NCI-H748 (cell line): ENCODE measurements at regions not wholly inside any gene's neighbourhood (a gene's known extent, or its start where the extent isn't known, plus 50 kb on each side); places are given as distances from the start of the nearest gene placed in this dataset.
"Not testable (repeated sequence)": the region's sequence is repeated elsewhere in the genome, so short reads cannot be mapped to it uniquely, and the experiment has no call there.

Experiments used
- DNase-seq: peaks from one replicate; lab custom pipeline; 2025; ENCODE audit not compliant: unreplicated experiment; lab: John Stamatoyannopoulos, UW

DNA sequence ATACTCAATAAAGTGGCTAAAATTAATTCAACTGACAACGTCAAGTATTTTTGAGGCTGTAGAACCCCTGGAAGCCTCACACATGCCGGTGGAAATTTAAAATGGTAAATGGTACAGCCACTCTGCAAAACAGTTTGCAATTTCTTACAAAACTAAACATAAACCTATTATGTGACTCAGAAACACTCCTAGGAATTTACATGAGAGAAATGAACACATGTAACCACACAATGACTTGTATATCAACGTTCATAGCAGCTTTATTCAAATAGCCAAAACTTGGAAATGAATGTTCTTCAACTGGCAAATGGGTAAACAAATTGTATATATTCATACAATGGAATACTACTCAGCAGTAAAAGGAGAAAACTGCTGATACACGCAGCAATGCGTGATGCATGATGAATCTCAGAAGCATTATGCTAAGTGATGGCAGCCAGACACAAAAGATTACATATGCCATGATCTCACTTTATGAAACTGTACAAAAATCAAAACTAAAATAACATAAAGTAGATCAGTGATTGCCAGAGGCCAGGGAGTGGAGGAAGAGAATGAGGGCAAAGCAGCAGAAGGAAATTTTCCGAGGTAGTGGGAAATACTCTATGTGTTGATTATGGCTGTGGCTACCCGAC, 112.5 kb downstream of the FAM50B start:
- DNase-seq = no peak

- DNase-seq = peak; percentile 78
These were observed 113.4 kb downstream of the FAM50B start for GRCh38 chr6:3962291-3963280.

- DNase-seq = no peak
These were observed 114.3 kb downstream of the FAM50B start for GRCh38 chr6:3963426-3963825.

DNA sequence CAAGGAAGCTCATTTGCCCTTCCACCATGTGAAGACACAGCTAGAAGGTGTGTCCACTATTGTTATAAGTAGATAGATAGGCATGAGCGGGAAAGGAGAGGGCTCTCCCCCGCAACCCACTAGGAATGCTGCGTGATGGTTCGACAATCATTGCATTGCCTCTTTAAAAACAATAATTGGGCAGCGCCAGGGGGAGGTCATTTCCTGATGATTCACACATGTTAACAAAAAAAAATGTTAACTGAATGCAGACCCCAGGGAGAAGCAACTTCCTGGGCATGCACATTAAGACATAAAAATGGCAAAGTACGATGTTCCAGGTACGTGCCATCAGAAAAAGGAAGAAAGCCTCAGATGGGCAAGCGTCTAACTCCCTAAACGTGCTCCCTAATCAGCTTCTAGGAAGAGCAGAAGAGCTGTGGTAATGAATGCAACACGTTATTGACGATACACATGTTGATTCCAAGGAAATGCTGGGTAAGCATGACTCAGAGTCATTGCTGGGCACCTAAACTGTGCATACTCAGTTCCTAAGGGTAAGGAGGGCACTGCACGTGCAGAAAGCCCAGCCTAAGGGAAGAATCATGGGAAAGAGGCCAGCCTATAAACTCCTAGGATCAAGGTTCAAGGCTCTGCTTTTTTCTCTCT, 113.7 kb downstream of the FAM217A start:
- no peak for DNase-seq

GRCh38 chr6:3966426-3966825, 112.5 kb downstream of the FAM217A start:
- no peak for DNase-seq

DNA sequence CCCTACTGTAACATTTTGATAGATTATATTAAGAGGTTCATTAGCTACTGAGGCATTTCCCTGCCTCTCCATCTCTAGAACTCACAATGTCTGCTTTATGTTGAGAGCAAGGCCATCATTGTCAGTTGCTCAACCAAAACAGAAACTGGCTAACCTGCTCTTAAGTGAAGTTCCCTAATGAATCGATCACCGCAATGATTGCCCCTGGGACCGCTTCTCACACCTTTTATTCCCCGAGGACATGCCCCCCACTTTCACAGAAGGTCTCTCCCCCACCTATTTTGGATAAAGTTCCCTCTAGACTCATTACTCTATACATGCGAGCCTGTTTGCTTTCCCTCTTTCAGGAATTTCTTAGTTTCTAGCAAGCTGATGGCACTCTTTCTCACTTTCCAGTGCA, 108.8 kb downstream of the FAM217A start:
- DNase-seq = no peak

DNA sequence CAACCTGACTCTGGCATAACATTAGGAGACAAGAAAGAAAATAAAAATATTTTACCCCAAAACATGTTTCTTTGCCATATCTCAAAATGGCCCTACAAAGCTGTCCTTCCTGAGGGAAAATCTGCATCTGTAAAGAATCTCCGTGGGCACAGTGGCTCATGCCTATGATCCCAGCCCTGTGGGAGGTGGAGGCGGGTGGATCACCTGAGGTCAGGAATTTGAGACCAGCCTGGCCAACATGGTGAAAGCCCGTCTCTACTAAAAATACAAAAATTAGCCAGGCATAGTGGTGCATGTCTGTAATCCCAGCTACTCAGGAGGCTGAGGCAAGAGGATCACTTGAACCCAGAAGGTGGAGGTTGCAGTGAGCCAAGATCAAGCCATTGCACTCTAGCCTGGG, 105.8 kb downstream of the FAM217A start:
- DNase-seq = not testable (repeated sequence)

DNA sequence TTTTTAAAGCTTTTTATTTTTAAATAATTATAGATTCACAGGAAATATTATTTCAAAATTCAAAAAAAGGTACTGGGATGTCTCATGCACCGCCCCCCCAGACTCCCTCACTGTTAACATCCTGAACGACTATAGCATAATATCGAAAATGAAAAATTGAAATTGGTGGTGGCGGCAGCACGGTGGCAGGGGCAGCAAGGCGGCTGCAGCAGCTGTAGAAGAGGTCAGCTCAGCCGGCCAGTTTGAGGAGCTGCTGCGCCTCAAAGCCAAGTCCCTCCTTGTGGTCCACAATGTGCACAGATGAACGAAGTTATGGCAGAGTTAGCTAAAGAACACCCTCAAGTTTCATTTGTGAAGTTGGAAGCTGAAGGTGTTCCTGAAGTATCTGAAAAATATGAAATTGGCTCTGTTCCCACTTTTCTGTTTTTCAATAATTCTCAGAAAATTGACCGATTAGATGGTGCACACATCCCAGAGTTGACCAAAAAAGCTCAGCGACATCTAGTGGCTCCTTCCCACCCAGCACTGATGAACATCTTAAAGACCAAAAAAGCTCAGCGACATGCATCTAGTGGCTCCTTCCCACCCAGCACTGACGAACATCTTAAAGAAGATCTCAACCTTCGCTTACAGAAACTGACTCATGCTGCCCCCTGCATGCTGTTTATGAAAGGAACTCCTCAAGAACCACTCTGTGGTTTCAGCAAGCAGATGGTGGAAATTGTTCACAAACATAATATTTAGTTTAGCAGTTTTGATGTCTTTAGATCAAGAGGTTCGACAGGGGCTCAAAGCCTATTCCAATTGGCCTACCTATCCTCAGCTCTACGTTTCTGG, 100.8 kb downstream of the FAM217A start:
- peak; percentile 33 for DNase-seq

GRCh38 chr6:3978966-3979365, 100.0 kb downstream of the FAM217A start:
- DNase-seq = not testable (repeated sequence)

- DNase-seq = no peak
These were observed 97.0 kb downstream of the FAM217A start for GRCh38 chr6:3981917-3982316.

DNA sequence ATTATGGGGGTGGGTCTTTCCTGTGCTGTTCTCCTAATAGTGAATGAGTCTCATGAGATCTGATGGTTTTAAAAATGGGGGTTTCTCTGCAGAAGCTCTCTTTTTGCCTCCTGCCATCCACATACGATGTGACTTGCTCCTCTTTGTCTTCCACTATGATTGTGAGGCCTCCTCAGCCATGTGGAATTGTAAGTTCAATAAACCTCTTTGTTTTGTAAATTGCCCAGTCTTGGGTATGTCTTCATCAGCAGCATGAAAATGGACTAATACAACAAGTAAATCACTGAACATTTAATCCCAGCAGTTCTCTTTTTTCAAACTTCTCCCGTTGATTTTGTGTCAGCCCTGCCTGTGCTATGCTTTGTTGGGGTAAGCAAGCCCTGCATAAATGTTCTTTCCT, 95.2 kb downstream of the FAM217A start:
- DNase-seq = no peak

- DNase-seq = no peak
These were observed 94.4 kb downstream of the FAM217A start for GRCh38 chr6:3984494-3984893.

DNA sequence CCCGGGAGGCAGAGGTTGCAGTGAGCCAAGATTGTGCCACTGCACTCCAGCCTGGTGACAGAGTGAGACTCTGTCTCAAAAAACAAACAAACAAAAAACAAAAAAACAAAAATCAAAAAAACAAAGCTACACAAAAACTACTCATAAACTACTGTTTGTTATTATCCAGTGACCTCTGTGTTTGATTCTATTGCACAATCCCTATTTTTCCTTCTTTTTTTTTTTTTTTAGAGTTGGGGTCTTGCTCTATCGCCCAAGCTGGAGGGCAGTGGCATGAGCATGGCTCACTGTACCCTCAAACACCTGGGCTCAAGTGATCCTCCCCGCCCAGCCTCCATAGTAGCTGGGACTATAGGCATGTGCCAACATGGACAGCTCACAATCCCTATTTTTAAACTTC, 92.7 kb downstream of the FAM217A start:
- DNase-seq = no peak

DNA sequence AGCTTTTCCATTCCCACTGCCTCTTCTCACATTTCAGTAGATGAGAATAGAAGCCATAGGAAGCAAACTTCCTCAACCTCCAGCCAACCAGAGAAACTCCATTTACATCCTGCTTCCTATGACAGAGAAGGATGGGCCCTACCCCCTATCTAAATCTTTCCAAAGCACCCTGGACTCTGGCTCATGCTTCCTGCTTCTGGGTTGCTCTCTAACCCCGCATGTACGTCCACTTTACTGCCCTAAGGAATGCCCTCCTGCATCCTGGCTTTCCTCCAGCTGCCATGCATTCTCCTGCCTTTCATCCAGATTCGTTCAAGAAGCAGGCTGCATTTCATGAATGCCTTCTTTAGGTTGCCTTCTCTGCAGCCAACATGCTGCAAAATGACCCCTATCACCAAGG, 91.9 kb downstream of the FAM217A start:
- DNase-seq = no peak

GRCh38 chr6:3987576-3987975, 91.4 kb downstream of the FAM217A start:
- DNase-seq = no peak

DNA sequence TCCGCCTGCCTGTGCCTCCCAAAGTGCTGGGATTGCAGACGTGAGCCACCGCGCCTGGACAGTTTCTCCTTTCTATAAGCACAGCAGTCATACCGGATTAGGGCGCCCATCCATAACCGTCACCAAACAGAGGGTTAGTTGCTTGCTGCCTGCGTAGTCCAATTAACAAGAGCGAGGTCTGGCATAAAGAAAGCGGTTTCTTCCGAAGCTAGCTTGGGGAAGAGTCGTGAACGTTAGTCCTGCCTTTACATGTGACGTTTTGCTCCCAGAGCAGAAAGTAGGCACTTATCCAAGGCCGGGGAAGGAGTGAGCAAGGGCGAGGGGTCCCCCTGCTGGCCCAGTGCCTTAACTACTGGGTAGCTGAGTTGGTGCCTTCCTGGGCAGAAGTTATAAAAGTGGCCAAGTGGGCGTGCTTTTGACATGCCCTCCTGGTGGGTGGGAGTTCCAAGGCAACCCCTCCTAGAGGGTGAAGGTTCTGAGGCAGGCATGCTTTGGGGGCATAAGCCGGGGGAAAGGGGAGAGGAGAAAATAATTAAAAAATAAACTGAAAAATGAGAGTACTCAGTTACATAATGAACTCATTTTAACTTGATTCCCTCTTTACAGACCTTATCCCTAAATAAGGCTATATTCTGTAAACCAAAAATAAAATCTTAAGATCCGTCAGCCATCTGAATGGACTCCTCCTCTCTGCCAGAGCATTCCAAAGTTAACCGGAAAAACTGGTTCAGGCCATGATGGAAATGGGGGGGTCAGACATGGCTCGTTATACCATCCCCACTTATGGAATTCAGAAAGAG, 88.0 kb downstream of the FAM217A start:
- DNase-seq = peak; percentile 86

DNA sequence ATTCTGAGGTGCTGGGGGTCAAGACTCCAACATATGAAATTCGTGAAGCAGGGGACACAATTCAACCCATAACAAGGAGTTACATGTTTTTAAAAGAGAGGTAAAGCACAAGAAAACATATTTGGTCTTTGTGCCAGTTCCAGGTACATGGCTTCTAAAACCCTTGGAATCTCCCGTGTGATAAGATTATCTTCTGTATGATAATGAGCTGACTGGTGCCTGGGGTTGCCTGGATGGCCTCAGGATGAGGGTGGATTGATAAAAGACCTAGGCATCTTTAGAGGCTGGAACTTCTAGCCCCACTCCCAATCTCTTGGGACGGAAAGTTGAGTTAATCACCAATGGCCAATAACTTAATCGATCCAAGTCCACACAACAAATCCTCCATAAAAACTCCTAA, 87.0 kb downstream of the FAM217A start:
- no peak for DNase-seq

DNA sequence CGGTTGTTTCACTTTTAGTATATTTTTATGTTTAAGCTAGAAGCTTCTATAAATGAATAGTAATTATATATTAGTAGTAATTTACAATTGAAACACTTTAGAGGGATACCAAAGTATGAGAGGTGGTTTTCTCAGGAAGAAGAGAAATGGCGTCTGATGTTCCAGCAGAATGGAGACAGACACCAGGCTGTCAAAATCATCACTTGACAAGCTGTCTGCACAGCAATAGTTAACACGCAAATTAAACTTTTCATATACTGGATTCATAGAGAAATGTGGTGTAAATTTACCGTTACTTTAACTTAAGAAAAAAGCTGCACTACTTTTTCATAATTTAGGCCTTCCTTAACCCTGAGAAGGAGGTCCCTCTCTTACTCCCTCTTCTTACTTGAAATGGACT, 82.6 kb downstream of the FAM217A start:
- DNase-seq = no peak

- no peak for DNase-seq
These were observed 81.7 kb downstream of the FAM217A start for GRCh38 chr6:3997177-3997770.
